DND-41 (cell line): ENCODE measurements at regions not wholly inside any gene's neighbourhood (a gene's known extent, or its start where the extent isn't known, plus 50 kb on each side); places are given as distances from the start of the nearest gene placed in this dataset.

Experiments used
- ATAC-seq: fragments of 200-7000 bp; cut with Tn5 transposase; 3 replicates; pipeline ENCODE4 v1.9.1; 2021; ENCODE audit warnings: low read depth; ENCODE audit not compliant: insufficient read depth
- DNase-seq: peaks from one replicate; pipeline ENCODE4 v3.0.0-alpha.2; 2020
- H2AFZ ChIP-seq: 2 replicates; pipeline ENCODE4 v1.6.0; 2012; ENCODE audit warnings: low read depth, low read length
- H3K27ac ChIP-seq: 2 replicates; pipeline ENCODE4 v1.5.1; 2012; ENCODE audit warnings: low read length, inconsistent platforms
- H3K27me3 ChIP-seq: fragments of 200-600 bp; sonication (generic); 2 replicates; pipeline ENCODE4 v1.6.0; 2012; ENCODE audit warnings: low read length, mild to moderate bottlenecking, inconsistent platforms; ENCODE audit not compliant: insufficient read depth, poor library complexity
- H3K36me3 ChIP-seq: 2 replicates; pipeline ENCODE4 v1.5.1; 2012; ENCODE audit warnings: low read length, inconsistent platforms; ENCODE audit not compliant: insufficient read depth
- H3K4me1 ChIP-seq: 2 replicates; pipeline ENCODE4 v1.5.1; 2012; ENCODE audit warnings: mild to moderate bottlenecking, low read length; ENCODE audit not compliant: insufficient read depth
- H3K4me2 ChIP-seq: 2 replicates; pipeline ENCODE4 v1.6.0; 2012; ENCODE audit warnings: mild to moderate bottlenecking, moderate library complexity, low read length, inconsistent platforms; ENCODE audit not compliant: insufficient read depth
- H3K4me3 ChIP-seq, 2 experiments: fragments of 200-600 bp in 1 of 2; shearing (Covaris generic) in 1 of 2; 2 replicates each; pipeline ENCODE4 v1.5.1; 2012 to 2016; ENCODE audit warnings: inconsistent platforms in 2 of 2, low read length in 2 of 2, mild to moderate bottlenecking in 2 of 2, low read depth in 1 of 2, moderate library complexity in 1 of 2
- H3K79me2 ChIP-seq: 2 replicates; pipeline ENCODE4 v1.6.0; 2012; ENCODE audit warnings: low read length, inconsistent platforms; ENCODE audit not compliant: insufficient read depth
- H3K9ac ChIP-seq: 2 replicates; pipeline ENCODE4 v1.6.0; 2012; ENCODE audit warnings: low read depth, mild to moderate bottlenecking, inconsistent platforms, low read length, moderate library complexity
- H3K9me3 ChIP-seq: 2 replicates; pipeline ENCODE4 v1.5.1; 2012; ENCODE audit warnings: low read length, moderate library complexity, mild to moderate bottlenecking, inconsistent platforms; ENCODE audit not compliant: insufficient read depth, severe bottlenecking
- H4K20me1 ChIP-seq: 2 replicates; pipeline ENCODE4 v1.6.0; 2012; ENCODE audit warnings: low read length; ENCODE audit not compliant: insufficient read depth
- EZH2 ChIP-seq: IDR thresholded peaks from 3 replicates; pipeline ENCODE4 v1.6.1; 2012; ENCODE audit warnings: borderline replicate concordance, low read depth, mild to moderate bottlenecking, moderate library complexity, low read length, inconsistent platforms; ENCODE audit not compliant: severe bottlenecking
- TF ChIP-seq, protein P1 (sequence below): IDR thresholded peaks from 2 replicates; pipeline ENCODE4 v1.5.1; 2012; ENCODE audit warnings: borderline replicate concordance, low read length, moderate library complexity, mild to moderate bottlenecking; ENCODE audit not compliant: poor library complexity, severe bottlenecking; ENCODE audit errors: extremely low read depth

DNA sequence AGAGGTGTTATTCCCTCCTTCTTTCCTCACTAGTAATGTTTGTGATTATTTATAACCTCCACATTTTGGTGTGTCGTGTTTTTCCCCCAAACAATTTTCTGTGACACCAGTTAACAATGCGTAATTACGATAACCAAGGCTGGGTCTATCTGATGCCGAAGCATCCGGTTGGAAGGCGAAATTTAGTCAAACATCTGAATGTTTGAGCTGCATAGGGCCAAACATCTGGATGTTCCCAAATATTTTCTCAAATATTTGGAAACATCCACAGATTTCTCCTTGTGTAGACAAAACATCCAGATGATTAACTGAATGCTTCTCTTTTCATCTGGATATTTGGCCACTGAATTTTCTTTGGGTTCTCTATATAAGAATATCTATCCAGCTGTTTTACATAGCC, 371.7 kb downstream of the NFIB start:
- Histone ChIP-seq H3K36me3 (no peaks in the 10 kb centered on the region), H3K4me1 (no peaks in the 10 kb centered on the region), H3K4me2 (no peak overlapping the region), H3K9me3 (no peaks in the 10 kb centered on the region), H3K27ac (no peak overlapping the region), H4K20me1 (no peaks in the 10 kb centered on the region), H3K27me3 (no peaks in the 10 kb centered on the region), H3K4me3 (no peak overlapping the region), H2AFZ (no peak overlapping the region), H3K79me2 (no peaks in the 10 kb centered on the region), H3K9ac (no peak overlapping the region)
- DNase-seq, result no peak
- no peak for ATAC-seq
- TF ChIP-seq EZH2, result no peak
- TF ChIP-seq, protein P1, sequence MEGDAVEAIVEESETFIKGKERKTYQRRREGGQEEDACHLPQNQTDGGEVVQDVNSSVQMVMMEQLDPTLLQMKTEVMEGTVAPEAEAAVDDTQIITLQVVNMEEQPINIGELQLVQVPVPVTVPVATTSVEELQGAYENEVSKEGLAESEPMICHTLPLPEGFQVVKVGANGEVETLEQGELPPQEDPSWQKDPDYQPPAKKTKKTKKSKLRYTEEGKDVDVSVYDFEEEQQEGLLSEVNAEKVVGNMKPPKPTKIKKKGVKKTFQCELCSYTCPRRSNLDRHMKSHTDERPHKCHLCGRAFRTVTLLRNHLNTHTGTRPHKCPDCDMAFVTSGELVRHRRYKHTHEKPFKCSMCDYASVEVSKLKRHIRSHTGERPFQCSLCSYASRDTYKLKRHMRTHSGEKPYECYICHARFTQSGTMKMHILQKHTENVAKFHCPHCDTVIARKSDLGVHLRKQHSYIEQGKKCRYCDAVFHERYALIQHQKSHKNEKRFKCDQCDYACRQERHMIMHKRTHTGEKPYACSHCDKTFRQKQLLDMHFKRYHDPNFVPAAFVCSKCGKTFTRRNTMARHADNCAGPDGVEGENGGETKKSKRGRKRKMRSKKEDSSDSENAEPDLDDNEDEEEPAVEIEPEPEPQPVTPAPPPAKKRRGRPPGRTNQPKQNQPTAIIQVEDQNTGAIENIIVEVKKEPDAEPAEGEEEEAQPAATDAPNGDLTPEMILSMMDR, result no peak

GRCh38 chr9:13941714-13942113, 372.2 kb downstream of the NFIB start:
- Histone ChIP-seq H4K20me1 (no peaks in the 10 kb centered on the region), H3K27ac (no peak overlapping the region), H3K79me2 (no peaks in the 10 kb centered on the region), H3K4me1 (no peaks in the 10 kb centered on the region), H3K4me2 (no peak overlapping the region), H3K27me3 (no peaks in the 10 kb centered on the region), H3K9ac (no peak overlapping the region), H3K36me3 (no peaks in the 10 kb centered on the region), H2AFZ (no peak overlapping the region), H3K4me3 (no peak overlapping the region), H3K9me3 (no peaks in the 10 kb centered on the region)
- DNase-seq (no peak), ATAC-seq (no peak)
- TF ChIP-seq EZH2, result no peak
- TF ChIP-seq, protein P1, result no peak

GRCh38 chr9:13939701-13940490, 374.0 kb downstream of the NFIB start:
- Histone ChIP-seq H3K4me3 (no peak overlapping the region), H3K4me2 (no peak overlapping the region)

More at GRCh38 chr9:13939701-13940490, 374.0 kb downstream of the NFIB start:
- Histone ChIP-seq H3K9me3 (no peaks in the 10 kb centered on the region), H2AFZ (no peak overlapping the region), H4K20me1 (no peaks in the 10 kb centered on the region), H3K79me2 (no peaks in the 10 kb centered on the region), H3K4me1 (no peaks in the 10 kb centered on the region), H3K27ac (no peak overlapping the region), H3K9ac (no peak overlapping the region), H3K27me3 (no peaks in the 10 kb centered on the region), H3K36me3 (no peaks in the 10 kb centered on the region)
- TF ChIP-seq, protein P1, result no peak
- TF ChIP-seq EZH2, result no peak
- no peak for DNase-seq
- ATAC-seq, result no peak
